K562 (cell line): ENCODE measurements at regions not wholly inside any gene's neighbourhood (a gene's known extent, or its start where the extent isn't known, plus 50 kb on each side); places are given as distances from the start of the nearest gene placed in this dataset.

Source experiments
- ATAC-seq: fragments of 200-7000 bp; cut with Tn5 transposase; 3 replicates; pipeline ENCODE4 v1.9.1; 2020; ENCODE audit warnings: moderate library complexity
- BruUV-seq: library from RNA; stranded (reverse); fragments of 400-500 nt; replicated peaks from 2 replicates; lab custom pipeline; 2021; lab: Mats Ljungman, UMichigan
- CTCF ChIA-PET: fragments of 300-600 bp; formaldehyde crosslinking; extraction: SDS; loops from one replicate; lab custom pipeline; 2021; ENCODE audit warnings: low intra/inter-chr PET ratio; lab: Yijun Ruan, JAX
- POLR2A ChIA-PET: fragments of 300-600, 350-650 bp; sonication (Branson Sonifier 250); formaldehyde crosslinking; extraction: SDS; loops from one replicate; lab custom pipeline; 2021; ENCODE audit warnings: antibody characterized with exemption, inconsistent platforms; lab: Yijun Ruan, JAX
- DNase-seq, 4 experiments: peaks; one replicate each; pipeline versions ENCODE4 v3.0.0 to v3.0.0-alpha.2; 2011 to 2018; ENCODE audit warnings: low spot score in 3 of 4, mixed read lengths in 3 of 4; ENCODE audit errors: extremely low read depth in 1 of 4
- FAIRE-seq: peaks from 2 replicates; lab custom pipeline; 2011; peaks lifted over from hg19 to GRCh38; lab: Jason Lieb, UNC
- H2AFZ ChIP-seq: 2 replicates; pipeline ENCODE4 v1.6.0; 2011; ENCODE audit warnings: low read depth, low read length, control low read depth, inconsistent platforms
- H3K27ac ChIP-seq: fragments of 200-600 bp; 3 replicates; pipeline ENCODE4 v1.8.0; 2011; ENCODE audit warnings: low read depth, mild to moderate bottlenecking, control low read depth, inconsistent platforms, low read length, moderate library complexity, mixed read lengths; ENCODE audit errors: extremely low read depth
- H3K27me3 ChIP-seq, 2 experiments: fragments of 300-600 bp in 1 of 2; 2 replicates in 1 of 2; 3 replicates in 1 of 2; pipeline versions ENCODE4 v1.6.0 to v1.8.0; 2011; ENCODE audit warnings: inconsistent platforms in 2 of 2, low read length in 2 of 2, mild to moderate bottlenecking in 1 of 2, mixed read lengths in 1 of 2, moderate library complexity in 1 of 2; ENCODE audit not compliant: control insufficient read depth in 2 of 2, insufficient read depth in 2 of 2
- H3K36me3 ChIP-seq: fragments of 300-600 bp; 3 replicates; pipeline ENCODE4 v1.8.0; 2011; ENCODE audit warnings: mild to moderate bottlenecking, low read length, inconsistent platforms; ENCODE audit not compliant: control insufficient read depth, insufficient read depth
- H3K4me1 ChIP-seq, 2 experiments: fragments of 200-600 bp in 1 of 2; replicated peaks in 1 of 2; 2 replicates in 1 of 2; 3 replicates in 1 of 2; pipeline versions ENCODE4 v1.5.1 to v1.8.0; 2011; ENCODE audit warnings: inconsistent platforms in 2 of 2, low read length in 2 of 2, mild to moderate bottlenecking in 1 of 2, mixed read lengths in 1 of 2, moderate library complexity in 1 of 2; ENCODE audit not compliant: control insufficient read depth in 2 of 2, insufficient read depth in 2 of 2
- H3K4me2 ChIP-seq: 2 replicates; pipeline ENCODE4 v1.6.1; 2011; ENCODE audit warnings: low read length, control low read depth, inconsistent platforms, mixed read lengths; ENCODE audit not compliant: insufficient read depth
- H3K4me3 ChIP-seq: fragments of 200-600 bp; sonication (generic), shearing (Covaris generic); 2 replicates; pipeline ENCODE4 v1.5.1; 2016; ENCODE audit warnings: control low read depth, inconsistent platforms
- H3K79me2 ChIP-seq: fragments of 200-600 bp; 3 replicates; pipeline ENCODE4 v1.8.0; 2011; ENCODE audit warnings: low read length, inconsistent platforms; ENCODE audit not compliant: control insufficient read depth, insufficient read depth
- H3K9ac ChIP-seq, 2 experiments: 2 replicates each; pipeline versions ENCODE4 v1.6.0 to v1.6.1; 2011; ENCODE audit warnings: low read depth in 2 of 2, low read length in 2 of 2, control low read depth in 1 of 2, inconsistent platforms in 1 of 2, mild to moderate bottlenecking in 1 of 2, mixed read lengths in 1 of 2; ENCODE audit not compliant: insufficient read depth in 1 of 2
- H3K9me1 ChIP-seq: one replicate; pipeline ENCODE4 v1.6.0; 2011; ENCODE audit warnings: inconsistent platforms, mild to moderate bottlenecking, low read length, moderate library complexity; ENCODE audit not compliant: control insufficient read depth, insufficient read depth
- H3K9me3 ChIP-seq: replicated peaks from 2 replicates; pipeline ENCODE4 v1.5.1; 2011; ENCODE audit warnings: low read depth, low read length, inconsistent platforms; ENCODE audit not compliant: control insufficient read depth, insufficient read depth
- H4K20me1 ChIP-seq: replicated peaks from 2 replicates; pipeline ENCODE4 v1.6.1; 2011; ENCODE audit warnings: low read length, inconsistent platforms, mixed read lengths; ENCODE audit not compliant: control insufficient read depth, insufficient read depth
- BDP1 ChIP-seq: IDR thresholded peaks from 3 replicates; pipeline ENCODE4 v1.6.1; 2011; ENCODE audit not compliant: insufficient read length, insufficient read depth
- CREB3 ChIP-seq: fragments of 450-650 bp; conservative IDR thresholded peaks from 2 replicates; pipeline ENCODE4 v1.6.1; 2016; ENCODE audit warnings: missing genetic modification characterization, low read depth, mild to moderate bottlenecking, missing compliant biosample characterization, moderate library complexity
- LARP7 ChIP-seq: fragments of 450-650 bp; IDR thresholded peaks from 2 replicates; pipeline ENCODE4 v1.6.1; 2016
- MIER1 ChIP-seq: fragments of 450-650 bp; IDR thresholded peaks from 2 replicates; pipeline ENCODE4 v1.6.1; 2016; ENCODE audit warnings: antibody characterized with exemption, mild to moderate bottlenecking, low read depth
- MYNN ChIP-seq, 2 experiments: sonication (generic); formaldehyde crosslinking in 1 of 2; IDR thresholded peaks; 2 replicates each; pipeline versions ENCODE4 v1.5.0 to v1.6.1; 2016 to 2020; ENCODE audit warnings: antibody characterized with exemption in 1 of 2, missing genetic modification reagents in 1 of 2
- NFATC3 ChIP-seq: fragments of 450-650 bp; IDR thresholded peaks from 2 replicates; pipeline ENCODE4 v1.6.1; 2017; ENCODE audit warnings: mild to moderate bottlenecking
- NONO ChIP-seq, 2 experiments: fragments of 200-400 bp in 1 of 2; fragments of 450-650 bp in 1 of 2; formaldehyde crosslinking in 1 of 2; IDR thresholded peaks; 2 replicates each; pipeline ENCODE4 v1.6.1; 2017; ENCODE audit warnings: low read depth in 2 of 2, mild to moderate bottlenecking in 2 of 2, moderate library complexity in 2 of 2, low read length in 1 of 2
- NUFIP1 ChIP-seq: fragments of 450-650 bp; IDR thresholded peaks from 2 replicates; pipeline ENCODE4 v1.6.1; 2018; ENCODE audit not compliant: partially characterized antibody
- PHB ChIP-seq: fragments of 250-450 bp; sonication (Bioruptor Pico); IDR thresholded peaks from 2 replicates; pipeline ENCODE4 v1.5.0; 2021
- PRMT5 ChIP-seq: sonication (generic); formaldehyde crosslinking; IDR thresholded peaks from 2 replicates; pipeline ENCODE4 v1.5.0; 2020; ENCODE audit warnings: missing genetic modification reagents
- ZNF23 ChIP-seq: fragments of 250-450 bp; sonication (Bioruptor Pico); IDR thresholded peaks from 2 replicates; pipeline ENCODE4 v1.4.0; 2020; ENCODE audit warnings: mild to moderate bottlenecking
- ZNF280B ChIP-seq: fragments of 250-450 bp; sonication (Bioruptor Pico); IDR thresholded peaks from 2 replicates; pipeline ENCODE4 v1.5.1; 2021; ENCODE audit warnings: mild to moderate bottlenecking
- ZNF3 ChIP-seq: fragments of 250-450 bp; sonication (Bioruptor Pico); IDR thresholded peaks from 2 replicates; pipeline ENCODE4 v1.5.0; 2021; ENCODE audit warnings: mild to moderate bottlenecking, moderate library complexity
- ZNF431 ChIP-seq: sonication (generic); formaldehyde crosslinking; IDR thresholded peaks from 2 replicates; pipeline ENCODE4 v1.8.0; 2022; ENCODE audit warnings: mild to moderate bottlenecking, missing genetic modification reagents
- ZNF445 ChIP-seq: fragments of 250-450 bp; sonication (Bioruptor Pico); IDR thresholded peaks from 2 replicates; pipeline ENCODE4 v1.4.0; 2020; ENCODE audit warnings: low read depth, mild to moderate bottlenecking, moderate library complexity
- ZNF586 ChIP-seq: fragments of 450-650 bp; formaldehyde crosslinking; conservative IDR thresholded peaks from 2 replicates; pipeline ENCODE4 v1.4.0; 2020; ENCODE audit warnings: mild to moderate bottlenecking, moderate library complexity
- ZNF830 ChIP-seq: fragments of 250-450 bp; sonication (Bioruptor Pico); IDR thresholded peaks from 2 replicates; pipeline ENCODE4 v1.5.0; 2021; ENCODE audit warnings: mild to moderate bottlenecking
- WGBS: fragments of 100-300 bp; shearing (Covaris generic); methylation state at CpG from one replicate; pipeline ENCODE4 v1.1.6; 2016; ENCODE audit warnings: low coverage, mixed read lengths; ENCODE audit not compliant: insufficient coverage; ENCODE audit errors: missing lambda C conversion rate; 5-methylcytosine and 5-hydroxymethylcytosine counted together
- in situ Hi-C: fragments of 300-500 bp; cut with MboI; formaldehyde crosslinking; loops from 4 replicates; pipeline ENCODE4 v1.15.0; 2018; ENCODE audit warnings: inconsistent platforms, mixed read lengths
- intact Hi-C: fragments of 100-400 bp; cut with micrococcal nuclease; formaldehyde crosslinking; loops from 2 replicates; pipeline ENCODE4 v1.14.2; 2022
- TF ChIP-seq, protein P1 (sequence below): fragments of 200-800 bp; sonication (Bioruptor generic); IDR thresholded peaks from 2 replicates; pipeline ENCODE4 v1.6.1; 2017; ENCODE audit warnings: missing genetic modification characterization, missing compliant biosample characterization
- TF ChIP-seq, protein P2 (sequence below), 2 experiments: fragments of 450-650 bp in 1 of 2; sonication (generic) in 1 of 2; formaldehyde crosslinking; conservative IDR thresholded peaks; 2 replicates each; pipeline versions ENCODE4 v1.4.0 to v1.8.1; 2020 to 2022; ENCODE audit warnings: mild to moderate bottlenecking in 1 of 2, missing genetic modification reagents in 1 of 2

DNA sequence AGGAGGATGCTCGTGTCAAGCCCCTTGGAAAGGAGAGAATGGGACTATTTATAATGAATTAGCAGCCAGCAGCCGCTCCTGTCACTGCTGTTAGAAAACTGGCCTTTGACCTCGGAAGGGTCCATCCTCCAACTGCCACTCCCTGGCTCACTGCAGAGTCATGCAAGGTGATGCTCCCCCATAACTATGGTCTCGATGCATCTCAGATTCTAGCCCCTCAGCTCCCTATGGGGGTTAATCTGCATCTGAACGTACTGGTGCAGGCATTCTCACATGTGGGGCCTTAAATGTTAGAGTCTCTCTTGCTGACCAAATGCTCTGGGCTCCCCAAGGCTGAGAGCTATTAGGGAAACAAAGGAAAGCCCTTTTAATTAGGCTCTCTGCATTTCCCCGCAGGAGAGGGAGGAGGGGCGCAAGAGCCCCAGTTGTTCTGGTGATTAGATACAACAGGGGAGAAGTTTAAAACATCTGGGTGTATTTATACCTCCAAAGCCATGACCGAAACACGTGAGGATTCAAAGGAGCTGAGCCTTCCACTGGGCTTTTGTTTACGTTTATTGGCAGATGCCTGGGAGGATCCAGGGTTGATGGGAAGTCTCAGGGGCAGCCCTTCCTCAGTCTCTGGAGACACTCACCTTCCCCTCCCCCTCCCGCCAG, 182.5 kb downstream of the OPA1 start:
- intact Hi-C loops = loop anchor here (10.0 kb wide), 1 partner anchor 961 kb away; no protein-coding TSS in a partner anchor
- H3K4me1 ChIP-seq = peaks cover 0 to 1% of the 10 kb centered on the region in 2 experiments; a peak in 4 of 5 replicates
- DNase-seq = no peak

More for the DNA sequence above, 182.5 kb downstream of the OPA1 start:
- Histone ChIP-seq H3K79me2 (no peaks in the 10 kb centered on the region), H3K4me2 (no peak overlapping the region)
- TF ChIP-seq PHB (CRISPR knock-in tag) = no peak
- no peak for TF ChIP-seq MIER1
- TF ChIP-seq ZNF830 (CRISPR knock-in tag) = no peak
- no peak for TF ChIP-seq NUFIP1
- TF ChIP-seq CREB3 (tag) = no peak
- no peak for TF ChIP-seq NONO (IDR thresholded peaks at IDR 0.05; ENCODE audit: low read depth in 2 of 2, low read length in 1 of 2)
- TF ChIP-seq PRMT5 (CRISPR knock-in tag) = no peak
- TF ChIP-seq, protein P1, sequence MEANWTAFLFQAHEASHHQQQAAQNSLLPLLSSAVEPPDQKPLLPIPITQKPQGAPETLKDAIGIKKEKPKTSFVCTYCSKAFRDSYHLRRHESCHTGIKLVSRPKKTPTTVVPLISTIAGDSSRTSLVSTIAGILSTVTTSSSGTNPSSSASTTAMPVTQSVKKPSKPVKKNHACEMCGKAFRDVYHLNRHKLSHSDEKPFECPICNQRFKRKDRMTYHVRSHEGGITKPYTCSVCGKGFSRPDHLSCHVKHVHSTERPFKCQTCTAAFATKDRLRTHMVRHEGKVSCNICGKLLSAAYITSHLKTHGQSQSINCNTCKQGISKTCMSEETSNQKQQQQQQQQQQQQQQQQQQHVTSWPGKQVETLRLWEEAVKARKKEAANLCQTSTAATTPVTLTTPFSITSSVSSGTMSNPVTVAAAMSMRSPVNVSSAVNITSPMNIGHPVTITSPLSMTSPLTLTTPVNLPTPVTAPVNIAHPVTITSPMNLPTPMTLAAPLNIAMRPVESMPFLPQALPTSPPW (CRISPR knock-in tag) = no peak
- no peak for TF ChIP-seq MYNN (IDR thresholded peaks at IDR 0.05)
- no peak for TF ChIP-seq MYNN (CRISPR knock-in tag; IDR thresholded peaks at IDR 0.05)
- no peak for TF ChIP-seq ZNF431
- no peak for TF ChIP-seq ZNF280B (CRISPR knock-in tag)
- TF ChIP-seq ZNF586 (CRISPR knock-in tag) = no peak
- no peak for TF ChIP-seq BDP1
- TF ChIP-seq, protein P2, sequence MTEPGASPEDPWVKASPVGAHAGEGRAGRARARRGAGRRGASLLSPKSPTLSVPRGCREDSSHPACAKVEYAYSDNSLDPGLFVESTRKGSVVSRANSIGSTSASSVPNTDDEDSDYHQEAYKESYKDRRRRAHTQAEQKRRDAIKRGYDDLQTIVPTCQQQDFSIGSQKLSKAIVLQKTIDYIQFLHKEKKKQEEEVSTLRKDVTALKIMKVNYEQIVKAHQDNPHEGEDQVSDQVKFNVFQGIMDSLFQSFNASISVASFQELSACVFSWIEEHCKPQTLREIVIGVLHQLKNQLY (CRISPR knock-in tag; conservative IDR thresholded peaks at IDR 0.05) = no peak
- no peak for TF ChIP-seq ZNF3 (CRISPR knock-in tag)
- no peak for TF ChIP-seq NFATC3
- TF ChIP-seq LARP7 = no peak
- no peak for TF ChIP-seq ZNF445 (CRISPR knock-in tag)
- TF ChIP-seq ZNF23 (CRISPR knock-in tag) = no peak
- TF ChIP-seq, all 486 proteins: peak for 0
- no peak overlapping the region for H3K9ac ChIP-seq
- in situ Hi-C loops = no loop called here
- ChIA-PET CTCF (no interaction called here), POLR2A (interaction anchor here (0.8 to 1.2 kb wide), 2 partner anchors 24 to 372 kb away, joined by 3 to 4 read pairs; no protein-coding TSS in a partner anchor)
- H3K27ac ChIP-seq = no peak overlapping the region
- 37% methylated on average over 11 of the region's 11 CpGs for WGBS
- FAIRE-seq (no peak), ATAC-seq (peak; percentile 27; the same call in 1 of the 3 replicates)
- H3K9me3 ChIP-seq = no peaks in the 10 kb centered on the region; the same call in 1 of the 2 replicates
- BruUV-seq = no TSS peak
- H3K9me1 ChIP-seq = no peaks in the 10 kb centered on the region
- H4K20me1 ChIP-seq = no peaks in the 10 kb centered on the region; the same call in 1 of the 2 replicates
- H2AFZ ChIP-seq = no peak overlapping the region
- H3K36me3 ChIP-seq = no peaks in the 10 kb centered on the region
- H3K27me3 ChIP-seq = no peaks in the 10 kb centered on the region
- no peak overlapping the region for H3K4me3 ChIP-seq
